Fibroblast of pulmonary artery (primary cell): ENCODE measurements at regions not wholly inside any gene's neighbourhood (a gene's known extent, or its start where the extent isn't known, plus 50 kb on each side); places are given as distances from the start of the nearest gene placed in this dataset.

ENCODE experiments used
- DNase-seq: peaks from one replicate; pipeline ENCODE4 v3.0.0-alpha.2; 2010; ENCODE audit warnings: low read depth
- H3K4me3 ChIP-seq: replicated peaks from 2 replicates; pipeline ENCODE4 v1.5.1; 2011; ENCODE audit warnings: low read depth, mild to moderate bottlenecking, control low read depth, low read length, moderate library complexity
- CTCF ChIP-seq: IDR thresholded peaks from 2 replicates; pipeline ENCODE4 v1.5.1; 2011; ENCODE audit warnings: mild to moderate bottlenecking, control low read depth, low read length, inconsistent platforms; ENCODE audit errors: missing control alignments

GRCh38 chr12:69052613-69053408 lies 119.8 kb upstream of the CPM start:
- TF ChIP-seq CTCF: peak; percentile 4
- peak; percentile 82 for DNase-seq
- H3K4me3 ChIP-seq: no peak overlapping the region

DNA sequence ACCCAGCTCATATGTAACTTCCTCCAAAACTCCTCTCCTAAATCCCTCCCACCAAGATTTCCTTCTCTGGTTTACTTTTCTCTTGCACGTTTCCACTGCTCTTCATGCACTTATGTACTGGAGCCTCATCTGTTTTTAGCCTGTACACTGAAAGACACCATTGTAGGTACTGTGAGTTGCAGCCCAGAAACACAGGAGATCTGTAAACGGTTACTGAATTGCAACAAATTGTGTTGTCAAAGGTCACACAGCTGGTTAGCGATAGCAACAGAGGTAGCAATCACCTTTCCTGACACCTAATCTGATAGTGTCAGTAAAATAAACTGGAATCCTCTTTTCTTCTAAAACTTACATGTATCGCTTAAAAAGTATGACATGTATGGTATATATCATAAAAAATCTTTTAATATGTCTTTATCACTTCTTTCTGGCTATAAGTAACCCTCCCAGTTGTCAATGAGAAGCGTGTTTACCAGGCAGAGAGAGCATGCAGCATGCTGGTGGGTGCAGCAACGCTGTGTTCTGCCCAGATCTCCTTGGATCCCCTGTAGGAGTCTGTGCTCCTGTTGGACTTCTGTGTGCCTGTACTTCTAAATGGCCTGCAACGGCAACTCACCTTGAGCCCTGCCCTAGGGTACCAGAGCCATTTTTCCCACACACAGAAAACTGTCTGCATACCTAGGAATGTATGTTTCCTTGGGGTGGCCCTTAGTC lies 121.5 kb upstream of the CPM start:
- TF ChIP-seq CTCF: no peak
- no peak for DNase-seq
- H3K4me3 ChIP-seq: no peak overlapping the region

DNA sequence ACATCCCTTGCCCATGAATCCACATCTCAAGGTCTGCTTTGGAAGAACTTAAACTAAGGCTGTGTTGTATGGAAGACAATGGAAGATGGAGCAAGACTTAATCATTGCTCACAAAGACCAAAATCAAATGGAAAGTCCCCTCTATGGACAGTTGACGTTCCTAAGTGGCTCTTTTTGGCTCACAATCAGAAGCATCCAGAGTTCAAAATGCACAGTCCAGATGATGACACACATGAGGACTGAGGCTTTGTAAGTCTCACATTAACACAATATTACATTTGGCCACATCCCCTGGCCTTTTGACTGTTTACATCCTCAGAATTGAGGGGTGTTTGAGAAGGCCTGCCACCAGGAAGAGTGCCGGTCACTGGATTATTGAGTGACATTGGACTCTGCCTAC lies 122.3 kb upstream of the CPM start:
- TF ChIP-seq CTCF: no peak
- DNase-seq: no peak
- H3K4me3 ChIP-seq: no peak overlapping the region

- no peak overlapping the region for H3K4me3 ChIP-seq
- DNase-seq: no peak
- no peak for TF ChIP-seq CTCF
Observed at GRCh38 chr12:69055706-69056105, 122.7 kb upstream of the CPM start.

DNA sequence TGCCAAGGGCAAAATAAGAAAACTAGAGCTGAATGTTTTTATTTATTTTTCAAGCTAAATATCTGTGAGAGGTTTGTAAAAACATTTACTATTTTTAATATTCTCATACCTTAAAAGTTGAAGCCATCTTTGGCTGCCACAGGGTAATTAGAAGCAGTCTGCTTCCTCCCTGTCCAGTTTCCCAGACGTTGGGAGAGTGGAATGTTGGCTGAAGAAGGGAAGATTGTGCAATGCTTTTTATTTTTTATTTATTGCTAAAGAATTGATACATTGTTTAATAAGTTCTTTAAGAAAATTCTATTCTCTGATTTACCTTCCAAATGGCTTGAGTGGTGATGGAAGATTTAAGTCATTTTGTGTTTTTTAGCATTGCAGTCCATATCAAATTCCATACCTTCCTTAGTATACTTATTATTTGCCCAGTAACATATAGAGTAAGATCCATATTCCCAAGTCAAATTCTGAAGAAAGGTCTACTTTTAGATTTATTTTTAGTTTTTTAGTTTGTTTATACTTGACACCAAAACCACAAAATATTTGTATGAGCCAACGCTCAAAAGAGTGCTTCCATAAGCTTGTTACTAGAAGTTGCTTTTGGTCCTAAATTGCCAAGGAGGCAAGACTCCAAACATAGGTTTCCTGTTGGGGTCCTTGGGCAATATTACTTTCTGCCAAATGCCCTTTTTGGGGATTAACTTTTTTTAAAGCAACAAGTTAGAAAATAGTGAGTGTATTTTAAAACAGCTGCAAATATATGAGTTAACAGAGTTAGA lies 124.0 kb upstream of the CPM start:
- TF ChIP-seq CTCF: no peak
- H3K4me3 ChIP-seq: no peak overlapping the region
- peak; percentile 82 for DNase-seq

- TF ChIP-seq CTCF: no peak
- H3K4me3 ChIP-seq: no peak overlapping the region
- DNase-seq: no peak
Observed at GRCh38 chr12:69057742-69058141, 124.8 kb upstream of the CPM start.
